Fibroblast of peridontal ligament (primary cell): ENCODE measurements at regions not wholly inside any gene's neighbourhood (a gene's known extent, or its start where the extent isn't known, plus 50 kb on each side); places are given as distances from the start of the nearest gene placed in this dataset.
"Not testable (repeated sequence)": the region's sequence is repeated elsewhere in the genome, so short reads cannot be mapped to it uniquely, and the experiment has no call there.

Source experiments
- DNase-seq: peaks from one replicate; pipeline ENCODE4 v3.0.0-alpha.2; 2010; ENCODE audit errors: extremely low read depth

DNA sequence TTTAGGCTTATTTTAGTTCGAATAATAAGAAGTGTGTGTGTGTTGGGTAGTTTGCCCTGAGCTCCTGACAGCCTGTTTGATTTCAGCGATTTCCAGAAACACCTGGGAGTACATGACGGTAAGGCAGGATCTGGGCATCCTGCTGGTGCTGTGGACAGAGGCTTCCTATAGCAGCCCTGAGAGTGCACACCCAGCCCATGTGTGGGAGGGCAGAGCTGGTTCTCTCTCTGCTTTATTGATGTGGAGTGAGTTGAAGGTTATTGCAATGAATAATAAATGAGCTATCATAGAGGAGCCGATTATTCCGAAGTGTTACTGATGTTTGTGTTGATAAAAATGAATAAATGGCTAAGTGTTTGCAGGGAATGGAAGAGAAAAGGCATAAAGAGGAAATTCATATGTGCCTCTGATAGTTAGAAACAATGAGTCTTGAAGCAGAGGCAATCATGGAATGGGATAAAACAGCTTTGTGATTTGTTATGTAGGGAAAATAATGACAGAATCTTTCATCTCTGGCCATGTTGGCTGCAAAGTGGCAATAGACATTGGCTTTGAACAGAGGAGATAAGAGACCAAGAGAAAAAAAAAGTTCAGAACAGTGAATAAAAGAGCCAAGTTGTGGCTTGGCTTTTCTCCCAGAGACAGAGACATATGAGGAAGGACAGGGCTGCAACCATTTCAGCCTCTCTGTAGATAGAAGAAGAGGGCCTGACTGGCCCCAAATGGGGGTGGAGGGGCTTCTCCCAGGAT lies 166.2 kb upstream of the CHD6 start:
- DNase-seq, result no peak

DNA sequence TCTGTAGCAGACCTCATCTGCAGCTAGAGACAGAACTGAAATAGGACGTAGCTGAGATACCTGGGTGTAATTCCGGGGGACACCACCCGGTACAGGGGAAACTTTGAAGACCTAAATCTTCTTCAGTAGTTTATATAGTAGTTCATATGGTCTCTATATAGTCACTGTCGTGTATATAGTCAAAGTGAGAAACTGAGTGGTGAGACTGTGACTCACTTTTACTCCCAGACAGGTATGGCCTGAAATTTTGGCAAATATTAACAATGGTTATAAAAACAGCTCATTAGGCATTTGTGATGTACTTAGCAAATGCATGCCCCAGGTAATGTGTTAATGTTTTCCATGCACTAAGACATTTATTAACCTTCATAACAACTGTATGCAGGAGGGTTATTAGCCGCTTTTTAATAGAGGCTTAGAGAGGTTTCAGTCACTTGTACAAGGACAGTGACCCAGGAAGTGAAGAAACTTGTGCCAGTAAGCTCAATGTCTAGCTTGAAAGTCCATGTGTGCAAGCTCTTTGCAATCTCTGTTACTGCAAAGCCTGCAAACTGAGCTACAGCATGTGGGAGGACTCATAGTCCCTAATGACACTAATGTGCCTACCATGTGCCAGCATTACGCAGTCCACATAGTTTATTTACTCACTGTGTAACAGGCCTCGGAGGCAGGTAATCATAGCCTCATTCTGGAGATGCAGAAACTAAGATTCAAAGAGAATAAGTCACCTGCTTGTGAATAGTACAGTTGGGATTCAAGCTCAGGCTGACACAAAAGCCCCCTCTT lies 165.4 kb upstream of the CHD6 start:
- DNase-seq, result no peak

DNA sequence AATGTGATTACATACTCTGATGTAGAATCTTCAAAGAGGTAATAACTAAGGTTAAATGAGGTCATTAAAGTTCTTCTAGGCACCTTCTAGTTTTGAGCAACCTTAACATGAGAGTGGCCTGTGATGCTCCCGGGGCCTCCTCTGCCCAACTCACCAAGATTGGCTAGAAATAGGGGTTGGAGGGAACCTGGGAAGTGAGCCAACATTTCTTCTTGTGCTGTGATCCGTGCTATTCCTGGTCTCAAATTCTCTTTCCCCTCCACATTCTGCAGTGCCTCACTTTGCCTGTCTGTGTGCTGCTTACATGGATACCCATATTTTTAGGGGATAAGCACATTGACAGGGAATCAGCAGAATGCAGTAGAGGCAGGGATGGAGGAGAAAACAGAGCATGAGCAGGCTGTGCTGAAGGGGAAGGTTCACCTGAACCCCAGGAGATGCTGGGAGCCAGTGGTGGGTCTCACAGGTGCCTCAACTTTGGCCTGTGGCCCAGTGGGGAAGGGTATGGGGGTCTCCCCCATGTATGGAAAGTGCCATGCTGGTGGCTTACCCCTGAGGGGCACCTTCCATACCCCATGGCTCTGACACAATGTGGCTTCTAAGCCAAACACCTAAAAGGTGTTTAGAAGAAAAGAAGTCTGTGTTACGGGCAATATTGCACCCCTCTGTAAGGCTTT lies 164.7 kb upstream of the CHD6 start:
- DNase-seq, result no peak

DNA sequence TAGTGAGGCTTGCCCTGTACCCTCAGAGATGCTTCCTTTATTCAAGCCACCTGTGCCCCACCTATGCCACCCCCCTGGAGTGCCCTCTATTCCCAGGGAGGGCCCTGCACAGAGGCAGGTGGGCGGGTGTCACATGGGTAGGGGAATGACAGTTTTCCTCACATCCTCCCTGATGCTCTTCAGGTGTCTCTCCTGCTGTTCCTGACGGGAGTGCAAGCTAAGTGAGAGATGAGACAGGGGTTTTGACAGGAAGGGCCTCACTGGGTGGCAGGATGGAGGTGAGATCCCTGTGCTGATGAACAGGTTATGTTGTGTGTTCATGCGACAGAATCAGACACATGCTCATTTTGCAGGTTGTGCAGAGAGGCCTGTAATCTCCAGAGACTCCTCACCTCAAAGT lies 164.1 kb upstream of the CHD6 start:
- no peak for DNase-seq

DNA sequence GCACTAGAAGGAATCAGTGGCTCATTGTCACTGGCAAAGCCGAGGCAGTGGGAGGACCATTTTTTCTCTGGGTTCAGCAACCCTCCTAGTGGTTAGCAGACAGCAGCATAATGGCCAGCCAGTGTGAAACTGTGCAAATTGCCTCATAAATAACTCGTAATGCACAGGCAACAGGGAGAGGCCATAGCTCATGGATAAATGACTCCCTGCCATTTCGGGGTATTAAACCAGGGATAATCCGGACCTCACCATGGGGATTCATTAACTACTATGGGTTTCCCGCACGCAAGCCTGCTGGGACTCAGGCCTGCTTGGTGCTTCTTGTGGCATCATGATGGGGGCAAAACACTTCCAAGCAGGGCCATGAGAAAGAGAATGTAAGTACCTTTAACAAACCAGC lies 158.2 kb upstream of the CHD6 start:
- no peak for DNase-seq

DNA sequence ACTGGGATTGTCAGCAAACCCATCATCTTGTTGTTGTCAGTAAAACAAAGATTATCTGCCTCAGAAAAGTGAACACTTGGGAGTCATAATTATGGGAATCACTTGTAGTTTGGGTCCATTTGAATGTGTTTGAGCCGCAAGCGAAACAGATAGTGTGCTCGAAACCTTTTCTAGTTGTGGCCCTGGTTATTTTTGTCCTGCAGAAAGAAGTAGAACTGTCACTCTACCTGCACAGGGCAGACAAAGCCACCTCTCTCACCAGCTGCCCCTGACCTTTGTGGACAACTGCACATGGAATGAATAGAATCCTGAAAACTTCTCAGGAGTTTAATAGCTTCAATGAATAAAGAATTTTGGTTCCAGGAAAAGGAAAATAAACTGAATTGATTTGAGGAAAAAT lies 156.1 kb upstream of the CHD6 start:
- DNase-seq, result no peak

DNA sequence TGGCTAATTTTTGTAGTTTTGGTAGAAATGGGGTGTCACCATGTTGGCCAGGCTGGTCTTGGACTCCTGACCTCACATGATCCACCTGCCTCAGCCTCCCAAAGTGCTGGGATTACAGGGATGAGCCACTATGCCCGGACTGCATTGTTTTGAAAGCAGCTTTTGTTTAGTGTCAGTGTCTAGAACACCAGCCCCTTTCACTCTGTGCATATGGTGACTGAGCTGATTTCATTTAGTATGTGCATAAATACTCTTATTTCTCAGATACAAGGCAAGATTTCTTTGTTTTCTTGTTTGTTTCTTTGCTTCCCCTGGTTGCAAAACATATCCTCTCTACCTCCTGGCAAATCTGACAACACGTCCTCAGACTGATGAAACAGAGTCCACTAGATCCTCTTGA lies 152.8 kb upstream of the CHD6 start:
- DNase-seq, result no peak

DNA sequence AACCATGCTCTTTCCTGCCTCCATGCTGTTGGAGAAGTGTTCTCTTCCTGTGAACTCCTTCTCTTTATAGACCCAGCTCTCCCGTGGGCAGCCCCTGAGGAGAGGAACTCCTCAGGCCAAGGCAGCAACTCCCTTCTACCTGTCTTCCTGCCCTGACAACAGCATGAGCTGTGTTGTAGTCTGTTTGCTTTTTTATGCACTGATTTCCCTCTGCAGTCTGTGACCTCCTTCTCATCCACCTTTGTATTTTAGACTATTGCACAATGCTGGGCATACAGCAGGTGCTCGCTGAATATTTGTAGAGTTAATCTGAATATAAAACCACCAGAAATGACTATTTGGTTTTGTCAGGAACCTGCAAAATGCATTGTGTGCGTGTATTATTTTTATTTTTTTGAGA lies 152.2 kb upstream of the CHD6 start:
- no peak for DNase-seq

DNA sequence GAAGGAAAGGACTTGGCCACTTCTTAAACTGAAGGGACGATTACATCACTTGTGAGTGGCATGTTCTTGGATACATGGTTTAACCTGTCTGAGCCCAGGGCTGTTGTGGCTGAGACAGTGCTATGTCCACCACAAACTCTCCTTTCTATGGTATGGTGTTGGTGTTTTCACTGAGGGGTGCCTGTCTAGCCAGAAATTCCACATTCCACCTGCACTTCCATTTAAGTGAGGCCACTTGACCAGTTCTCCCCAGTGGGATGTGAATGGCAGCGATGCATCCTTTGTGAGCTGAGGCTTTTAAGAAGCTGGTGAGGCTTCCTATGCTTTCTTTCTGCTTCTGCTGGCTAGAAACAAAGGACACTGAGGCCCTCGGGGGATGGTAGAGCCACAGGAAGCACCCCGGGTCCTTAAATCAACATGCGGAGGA lies 151.4 kb upstream of the CHD6 start:
- no peak for DNase-seq

DNA sequence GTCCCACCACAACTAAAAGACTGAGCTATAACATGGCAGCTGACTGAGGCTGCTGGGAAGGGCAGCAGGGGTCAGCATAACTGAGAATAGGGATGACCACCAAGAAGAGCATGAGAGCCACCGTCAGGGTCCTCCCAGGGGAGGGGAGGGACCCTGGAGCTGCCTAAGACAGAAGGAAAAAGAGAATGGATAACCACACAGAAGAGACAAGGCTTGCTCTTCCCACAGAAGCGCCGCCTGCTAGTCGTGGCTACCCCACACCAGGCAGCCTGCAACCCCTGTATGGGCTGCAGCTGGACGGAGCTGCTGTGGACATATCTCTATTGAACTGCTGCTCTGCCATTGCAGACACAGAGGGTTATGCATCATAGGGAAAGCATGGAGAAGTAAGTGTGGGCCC lies 132.0 kb upstream of the CHD6 start:
- DNase-seq, result no peak

DNA sequence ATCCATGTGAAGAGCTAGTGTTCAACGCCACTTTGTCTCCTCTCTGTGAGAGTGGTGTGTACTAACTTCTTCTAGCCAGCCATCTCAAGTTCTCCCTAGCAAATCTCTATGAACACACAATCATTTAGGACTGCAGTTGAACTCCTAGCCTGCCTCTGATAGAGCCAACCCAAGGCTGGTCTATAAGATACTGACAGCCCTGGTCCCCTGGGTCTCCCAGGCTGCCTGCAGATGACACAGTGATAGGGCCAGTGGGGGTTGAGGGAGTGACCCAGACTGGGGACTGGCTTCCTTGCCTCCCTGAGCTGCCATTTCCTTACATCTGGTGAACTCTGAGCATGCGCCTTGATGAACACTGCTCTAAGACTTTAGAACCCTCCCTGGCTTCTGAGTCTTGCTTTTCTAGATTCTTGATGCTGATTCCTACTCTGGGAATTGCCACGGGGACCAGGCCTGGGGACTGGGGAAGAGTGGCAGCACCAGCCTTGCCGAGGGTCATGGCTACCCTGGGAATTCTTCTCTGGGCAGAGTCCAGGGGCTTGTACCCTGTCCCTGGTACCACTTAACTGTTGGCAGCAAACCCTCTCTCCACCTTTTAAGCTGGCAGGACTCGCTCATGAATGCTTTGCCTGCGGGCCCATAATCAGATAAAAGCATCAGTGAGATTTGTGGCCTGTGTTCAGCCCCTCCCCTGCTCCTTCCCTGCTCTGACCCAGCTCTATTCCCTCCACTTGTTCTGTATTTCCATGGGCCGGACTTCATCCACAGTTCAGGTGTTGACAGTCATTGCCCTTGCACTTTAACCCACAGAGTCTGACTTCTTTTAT lies 130.8 kb upstream of the CHD6 start:
- DNase-seq, result no peak

DNA sequence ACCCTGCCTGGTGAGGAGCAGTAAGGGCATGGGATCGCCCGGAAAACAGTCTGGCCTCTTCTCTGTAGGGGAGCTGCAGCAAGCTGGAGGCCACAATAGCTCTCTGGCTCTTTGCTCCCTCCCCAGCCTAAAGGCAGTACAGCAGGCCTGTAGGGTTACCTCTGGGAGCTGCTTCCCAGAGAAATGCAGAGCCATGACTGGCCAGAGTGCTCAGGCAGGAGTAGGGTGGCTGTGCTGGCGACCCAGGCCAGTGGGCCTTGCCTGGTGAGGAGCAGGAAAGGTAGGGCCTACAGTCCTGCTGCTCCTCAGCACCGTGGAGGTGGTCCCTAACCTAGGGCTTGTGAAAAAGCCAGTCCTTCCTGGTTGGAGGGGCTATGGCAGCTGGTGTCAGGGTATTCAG lies 129.9 kb upstream of the CHD6 start:
- no peak for DNase-seq

DNA sequence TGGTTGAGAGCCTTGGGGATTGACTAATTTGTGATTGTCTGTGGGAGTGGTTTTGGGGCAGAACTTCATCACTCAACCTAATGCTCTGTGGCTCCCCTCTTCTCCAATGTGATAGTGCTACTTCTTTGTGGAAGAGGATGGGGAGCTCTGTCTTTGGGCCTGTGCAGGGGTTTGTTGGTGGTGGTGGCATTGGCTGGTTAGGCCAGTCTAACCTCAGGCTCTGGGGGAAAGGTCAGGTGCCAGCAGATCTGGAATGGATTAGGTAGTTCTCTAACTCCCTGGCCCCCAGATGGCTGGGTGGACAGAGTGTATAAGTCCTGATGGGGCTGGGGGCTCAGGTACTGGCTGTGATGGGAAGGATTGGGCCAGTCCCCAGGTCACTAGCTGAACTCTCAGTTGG lies 129.0 kb upstream of the CHD6 start:
- no peak for DNase-seq

DNA sequence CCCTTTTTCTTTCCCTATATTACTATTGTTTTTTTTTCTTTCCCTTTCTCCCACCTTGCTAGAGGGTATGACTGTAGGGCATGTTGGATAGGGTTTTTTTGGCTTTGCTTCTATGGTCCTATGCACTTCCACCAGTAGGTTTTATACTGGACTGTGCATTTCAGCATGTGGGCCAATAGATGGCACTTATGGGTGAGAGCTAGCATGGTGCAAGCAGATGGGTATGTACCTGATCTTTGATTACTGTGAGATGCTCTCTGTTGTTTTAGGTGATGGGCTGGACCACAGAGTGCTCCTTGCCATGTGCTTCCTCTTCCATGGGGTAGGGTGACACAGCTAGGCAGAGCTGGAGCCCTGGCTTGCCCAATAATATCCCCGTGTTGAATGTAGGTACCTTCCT lies 128.5 kb upstream of the CHD6 start:
- no peak for DNase-seq

DNA sequence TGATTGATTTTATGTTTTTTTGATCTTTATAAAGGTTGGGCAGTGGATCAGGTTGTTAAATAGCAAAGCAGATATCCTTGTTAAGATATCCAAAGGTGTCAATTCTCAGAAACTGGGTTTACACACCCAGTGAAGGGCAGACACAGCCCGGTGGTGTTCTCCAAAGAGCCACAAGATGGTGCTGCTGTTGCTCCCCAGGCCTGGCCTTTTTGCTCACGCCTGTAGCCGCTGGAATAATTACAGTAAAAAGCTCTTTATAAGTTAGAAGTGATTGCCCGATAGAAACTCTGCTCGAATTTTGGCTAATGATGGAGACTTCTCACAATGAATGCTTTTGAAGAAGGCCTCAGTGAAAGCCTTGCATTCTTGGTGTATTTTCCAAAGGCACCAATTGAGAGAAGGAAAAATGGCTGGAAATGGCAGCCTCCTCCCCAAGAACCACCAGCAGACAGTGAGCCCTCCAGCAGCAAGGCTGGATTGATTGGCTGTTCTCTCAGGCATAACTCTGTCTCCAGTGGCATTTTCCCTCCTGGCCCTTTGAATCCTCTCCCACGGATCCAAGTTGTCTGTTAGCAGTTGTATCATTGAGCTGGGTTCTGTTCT lies 120.5 kb upstream of the CHD6 start:
- peak; percentile 44 for DNase-seq

DNA sequence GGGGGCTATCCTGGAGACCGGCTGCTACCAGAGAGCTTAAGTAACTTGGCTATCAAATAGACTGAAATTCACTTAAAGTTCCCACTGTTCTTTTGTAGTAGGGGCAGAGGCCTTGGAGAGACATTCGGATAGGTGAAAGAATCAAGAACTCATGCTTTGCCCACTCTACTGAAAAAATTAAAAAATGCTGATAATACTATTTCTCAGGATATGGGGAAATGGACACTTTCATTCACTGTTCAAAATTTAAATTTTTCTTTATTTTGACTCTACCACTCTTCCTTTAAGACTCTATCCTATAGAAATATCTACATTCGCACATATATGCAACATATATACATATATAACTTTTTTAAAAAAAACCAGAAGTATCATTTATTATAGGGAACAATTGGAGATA lies 117.8 kb upstream of the CHD6 start:
- DNase-seq, result no peak

DNA sequence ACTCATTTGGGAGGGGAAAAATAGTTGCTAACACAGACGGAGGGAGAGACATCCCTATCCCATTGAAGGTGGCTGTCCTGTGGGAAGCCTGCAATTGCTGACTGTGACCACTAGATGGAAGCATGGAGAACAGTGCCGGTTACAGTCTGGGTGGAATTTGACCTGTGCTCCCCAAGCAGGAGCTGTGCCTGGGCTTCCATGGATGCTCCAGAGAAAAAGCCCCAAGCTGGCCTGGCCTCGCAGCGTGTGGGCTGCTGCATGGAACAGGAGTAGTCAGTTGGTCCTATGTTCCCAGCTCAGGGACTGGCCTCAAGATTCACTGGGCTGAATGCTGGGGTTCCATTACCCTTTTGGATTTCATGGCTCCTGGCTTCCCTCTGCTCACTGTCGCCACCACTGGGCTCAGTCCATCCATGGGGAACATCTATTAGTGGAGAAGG lies 116.3 kb upstream of the CHD6 start:
- peak; percentile 42 for DNase-seq

DNA sequence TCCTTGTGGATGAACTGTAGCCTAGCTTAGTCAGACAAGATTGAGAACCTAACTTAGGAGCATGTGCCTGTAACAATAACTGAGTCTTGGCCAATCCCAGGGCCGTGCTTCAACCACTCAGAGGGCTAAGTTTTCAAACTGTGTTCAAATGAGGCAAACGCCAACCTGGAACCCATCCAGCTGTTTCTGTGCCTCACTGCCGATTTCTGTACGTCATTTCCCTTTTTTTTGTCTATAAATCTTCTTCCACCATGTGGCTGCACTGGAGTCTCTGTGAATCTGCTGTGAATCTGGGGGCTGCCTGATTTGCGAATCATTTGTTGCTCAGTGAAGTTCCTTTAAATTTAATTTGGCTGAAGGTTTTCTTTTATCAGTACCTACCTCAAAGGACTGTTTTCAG lies 115.0 kb upstream of the CHD6 start:
- DNase-seq, result peak; percentile 9

DNA sequence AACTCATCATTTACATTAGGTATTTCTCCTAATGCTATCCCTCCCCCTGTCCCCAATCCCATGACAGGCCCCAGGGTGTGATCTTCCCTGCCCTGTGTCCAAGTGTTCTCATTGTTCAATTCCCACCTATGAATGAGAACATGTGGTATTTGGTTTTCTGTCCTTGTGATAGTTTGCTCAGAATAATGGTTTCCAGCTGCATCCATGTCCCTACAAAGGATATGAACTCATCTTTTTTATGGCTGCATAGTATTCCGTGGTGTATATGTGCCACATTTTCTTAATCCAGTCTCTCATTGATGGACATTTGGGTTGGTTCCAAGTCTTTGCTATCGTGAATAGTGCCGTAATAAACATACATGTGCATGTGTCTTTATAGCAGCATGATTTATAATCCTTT lies 113.0 kb upstream of the CHD6 start:
- DNase-seq, result not testable (repeated sequence)

DNA sequence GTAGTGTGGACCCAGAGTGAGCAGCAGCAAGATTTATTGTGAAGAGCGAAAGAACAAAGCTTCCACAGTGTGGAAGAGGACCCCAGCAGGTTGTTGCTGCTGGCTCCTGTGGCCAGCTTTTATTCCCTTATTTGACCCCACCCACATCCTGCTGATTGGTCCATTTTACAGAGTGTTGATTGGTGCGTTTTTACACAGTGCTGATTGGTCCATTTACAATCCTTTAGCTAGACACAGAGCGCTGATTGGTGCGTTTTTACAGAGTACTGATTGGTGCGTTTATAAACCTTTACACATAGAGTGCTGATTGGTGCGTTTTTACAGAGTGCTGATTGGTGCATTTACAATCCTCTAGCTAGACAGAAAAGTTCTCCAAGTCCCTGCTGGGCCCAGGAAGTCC lies 109.5 kb upstream of the CHD6 start:
- not testable (repeated sequence) for DNase-seq

DNA sequence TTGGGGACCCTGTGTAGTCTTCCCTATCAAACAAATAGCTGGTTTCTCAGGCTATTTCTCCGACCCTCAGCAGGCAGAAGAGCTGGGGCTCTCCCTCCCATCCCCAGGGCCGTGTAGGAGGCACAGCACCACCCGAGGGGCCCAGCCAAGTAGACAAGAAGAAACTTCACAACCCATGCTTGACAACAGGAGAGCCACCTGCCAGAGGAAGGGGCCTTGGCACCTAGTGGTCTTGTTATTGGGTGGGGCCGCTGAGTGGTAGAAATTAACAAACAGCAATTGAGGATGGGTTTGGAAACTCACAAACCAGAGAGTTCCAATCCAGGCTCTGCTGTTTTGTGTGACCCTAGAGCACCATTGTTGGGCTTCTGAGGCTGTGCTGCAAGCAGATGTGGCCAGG lies 108.5 kb upstream of the CHD6 start:
- DNase-seq, result no peak

DNA sequence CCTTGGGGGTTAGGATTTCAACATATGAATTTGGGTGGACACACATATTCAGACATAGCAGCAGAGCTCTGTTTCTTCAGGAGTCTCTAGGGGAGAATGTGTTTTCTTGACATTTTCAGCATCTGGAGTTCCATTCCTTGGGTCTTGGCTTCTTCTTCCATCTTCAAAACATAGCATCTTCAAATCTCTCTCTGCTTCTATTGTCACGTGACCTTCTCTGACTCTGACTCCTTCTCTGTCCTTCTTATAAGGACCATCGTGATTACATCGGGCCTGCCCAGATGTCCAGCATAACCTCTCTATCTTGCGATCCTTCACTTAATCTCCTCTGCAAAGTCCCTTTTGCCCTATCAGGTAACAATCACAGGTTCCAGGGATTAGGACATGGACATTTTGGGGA lies 101.0 kb upstream of the CHD6 start:
- DNase-seq, result no peak
